ENCODE measurements at regions not wholly inside any gene's neighbourhood (a gene's known extent, or its start where the extent isn't known, plus 50 kb on each side); places are given as distances from the start of the nearest gene placed in this dataset.
A peak's percentile ranks its signal among the peaks of the same experiment; 100 is the strongest.

DNA sequence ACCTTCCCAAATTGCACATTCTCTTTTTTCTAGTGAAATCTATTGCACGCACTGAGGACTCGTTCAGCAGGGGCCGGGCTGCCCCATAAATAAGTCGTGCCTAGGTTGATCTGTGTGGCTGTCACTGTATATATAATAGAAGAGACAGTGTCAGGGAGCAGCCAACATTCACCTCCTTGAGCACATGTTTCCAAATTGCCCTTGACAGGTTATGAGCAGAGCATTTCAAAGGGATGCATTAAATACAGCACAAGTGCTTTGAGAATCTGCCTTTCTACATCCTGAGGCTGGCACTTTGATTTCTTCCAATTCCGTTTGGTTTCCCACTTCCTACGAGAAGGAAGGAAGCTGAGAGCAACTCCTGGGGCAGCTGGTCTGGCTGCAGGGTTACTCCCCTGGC is 291.2 kb downstream of the NPIPA8 start:
- peaks cover 4% of the 10 kb centered on the region for H3K27me3 Mint-ChIP-seq (ENCODE audit: low read depth)
- H3K9me3 Mint-ChIP-seq: no peaks in the 10 kb centered on the region

DNA sequence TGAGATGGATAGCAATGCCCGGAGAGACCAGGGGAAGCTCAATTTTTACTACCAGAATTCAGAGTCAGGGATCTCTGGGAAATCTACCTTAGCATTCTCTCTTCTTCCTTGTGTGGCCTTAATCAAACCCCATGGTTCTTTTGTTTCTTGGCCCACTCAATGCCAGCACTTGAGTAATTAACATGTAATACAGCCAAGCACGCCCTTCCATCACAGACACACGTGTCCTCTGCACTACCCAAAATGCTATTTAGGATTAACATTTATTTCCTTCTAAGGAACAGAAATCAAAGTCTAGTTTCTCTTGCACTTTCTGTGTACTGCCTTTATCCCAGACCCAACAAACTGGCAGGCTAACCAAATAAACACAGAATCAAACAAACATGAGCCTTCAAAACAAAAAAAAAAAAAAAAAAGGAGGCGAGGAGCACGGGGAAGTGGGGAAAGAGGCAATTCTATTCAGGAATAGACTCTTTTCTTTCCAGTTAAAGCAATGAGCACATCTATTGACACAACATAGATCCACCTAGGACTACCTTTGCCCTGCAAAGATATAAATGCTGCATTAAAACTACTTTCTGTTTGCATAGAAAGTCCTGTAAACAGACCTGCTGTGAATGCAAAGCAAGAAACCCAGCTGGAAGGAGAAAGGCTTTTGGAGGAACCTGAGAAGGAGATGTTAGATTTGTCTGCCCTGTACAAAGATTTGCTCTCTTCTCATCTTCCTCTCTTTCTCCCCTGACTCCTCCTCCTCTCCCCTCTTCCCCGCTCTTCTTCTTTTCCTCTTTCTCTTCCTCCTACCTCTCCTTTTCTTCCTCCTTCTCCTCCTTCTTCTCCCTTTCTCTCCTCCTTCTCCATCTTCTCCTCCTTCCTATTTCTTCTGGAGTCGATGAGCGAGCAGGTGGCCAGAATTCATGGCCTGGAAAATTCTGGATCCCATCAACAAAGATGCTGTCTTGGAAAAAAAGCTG is 294.4 kb downstream of the NPIPA8 start:
- H3K27me3 Mint-ChIP-seq (ENCODE audit: low read depth): no peaks in the 10 kb centered on the region; the same call in 1 of the 2 replicates
- H3K27ac Mint-ChIP-seq: peak overlapping the region; percentile 19
- DNase-seq (ENCODE audit: low spot score) (no peak), ATAC-seq (peak; percentile 60)
- CTCF ChIA-PET: no interaction called here
- TF ChIP-seq, protein P1, sequence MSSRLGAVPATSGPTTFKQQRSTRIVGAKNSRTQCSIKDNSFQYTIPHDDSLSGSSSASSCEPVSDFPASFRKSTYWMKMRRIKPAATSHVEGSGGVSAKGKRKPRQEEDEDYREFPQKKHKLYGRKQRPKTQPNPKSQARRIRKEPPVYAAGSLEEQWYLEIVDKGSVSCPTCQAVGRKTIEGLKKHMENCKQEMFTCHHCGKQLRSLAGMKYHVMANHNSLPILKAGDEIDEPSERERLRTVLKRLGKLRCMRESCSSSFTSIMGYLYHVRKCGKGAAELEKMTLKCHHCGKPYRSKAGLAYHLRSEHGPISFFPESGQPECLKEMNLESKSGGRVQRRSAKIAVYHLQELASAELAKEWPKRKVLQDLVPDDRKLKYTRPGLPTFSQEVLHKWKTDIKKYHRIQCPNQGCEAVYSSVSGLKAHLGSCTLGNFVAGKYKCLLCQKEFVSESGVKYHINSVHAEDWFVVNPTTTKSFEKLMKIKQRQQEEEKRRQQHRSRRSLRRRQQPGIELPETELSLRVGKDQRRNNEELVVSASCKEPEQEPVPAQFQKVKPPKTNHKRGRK (CRISPR knock-in tag; IDR thresholded peaks at IDR 0.05; ENCODE audit: borderline replicate concordance): peak; percentile 92
- no peak for TF ChIP-seq ETV6 (CRISPR knock-in tag; IDR thresholded peaks at IDR 0.05)
- H3K9me3 Mint-ChIP-seq: peaks cover 9% of the 10 kb centered on the region
- peaks cover 44% of the 10 kb centered on the region for H3K4me1 Mint-ChIP-seq
- no peak overlapping the region for H3K4me3 Mint-ChIP-seq
- POLR2A ChIA-PET: no interaction called here
- H3K36me3 Mint-ChIP-seq: no peaks in the 10 kb centered on the region

More for the DNA sequence above, 291.2 kb downstream of the NPIPA8 start:
- H3K4me3 Mint-ChIP-seq: no peak overlapping the region
- POLR2A ChIA-PET: no interaction called here
- H3K27ac Mint-ChIP-seq: no peak overlapping the region
- H3K4me1 Mint-ChIP-seq: peaks cover 41% of the 10 kb centered on the region
- no peak for DNase-seq (ENCODE audit: low spot score)
- ATAC-seq: no peak
- no peaks in the 10 kb centered on the region for H3K36me3 Mint-ChIP-seq
- TF ChIP-seq FOXP1 (CRISPR knock-in tag; IDR thresholded peaks at IDR 0.05; ENCODE audit: borderline replicate concordance) (no peak), TEAD1 (CRISPR knock-in tag; IDR thresholded peaks at IDR 0.05) (no peak), GRHL2 (CRISPR knock-in tag; IDR thresholded peaks at IDR 0.05; ENCODE audit: insufficient replicate concordance, severe bottlenecking) (no peak), NR2C2 (CRISPR knock-in tag; IDR thresholded peaks at IDR 0.05) (no peak), ZNF232 (CRISPR knock-in tag; IDR thresholded peaks at IDR 0.05) (no peak), FOXJ3 (CRISPR knock-in tag; IDR thresholded peaks at IDR 0.05; ENCODE audit: borderline replicate concordance) (no peak), NR1H2 (CRISPR knock-in tag; IDR thresholded peaks at IDR 0.05) (no peak)
- TF ChIP-seq, protein P2, sequence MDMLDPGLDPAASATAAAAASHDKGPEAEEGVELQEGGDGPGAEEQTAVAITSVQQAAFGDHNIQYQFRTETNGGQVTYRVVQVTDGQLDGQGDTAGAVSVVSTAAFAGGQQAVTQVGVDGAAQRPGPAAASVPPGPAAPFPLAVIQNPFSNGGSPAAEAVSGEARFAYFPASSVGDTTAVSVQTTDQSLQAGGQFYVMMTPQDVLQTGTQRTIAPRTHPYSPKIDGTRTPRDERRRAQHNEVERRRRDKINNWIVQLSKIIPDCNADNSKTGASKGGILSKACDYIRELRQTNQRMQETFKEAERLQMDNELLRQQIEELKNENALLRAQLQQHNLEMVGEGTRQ (CRISPR knock-in tag; IDR thresholded peaks at IDR 0.05): no peak
- TF ChIP-seq, protein P1 (CRISPR knock-in tag; IDR thresholded peaks at IDR 0.05; ENCODE audit: borderline replicate concordance): no peak
- TF ChIP-seq, protein P3, sequence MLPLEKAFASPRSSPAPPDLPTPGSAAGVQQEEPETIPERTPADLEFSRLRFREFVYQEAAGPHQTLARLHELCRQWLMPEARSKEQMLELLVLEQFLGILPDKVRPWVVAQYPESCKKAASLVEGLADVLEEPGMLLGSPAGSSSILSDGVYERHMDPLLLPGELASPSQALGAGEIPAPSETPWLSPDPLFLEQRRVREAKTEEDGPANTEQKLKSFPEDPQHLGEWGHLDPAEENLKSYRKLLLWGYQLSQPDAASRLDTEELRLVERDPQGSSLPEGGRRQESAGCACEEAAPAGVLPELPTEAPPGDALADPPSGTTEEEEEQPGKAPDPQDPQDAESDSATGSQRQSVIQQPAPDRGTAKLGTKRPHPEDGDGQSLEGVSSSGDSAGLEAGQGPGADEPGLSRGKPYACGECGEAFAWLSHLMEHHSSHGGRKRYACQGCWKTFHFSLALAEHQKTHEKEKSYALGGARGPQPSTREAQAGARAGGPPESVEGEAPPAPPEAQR (CRISPR knock-in tag; IDR thresholded peaks at IDR 0.05): no peak
- CTCF ChIA-PET: no interaction called here

DNA sequence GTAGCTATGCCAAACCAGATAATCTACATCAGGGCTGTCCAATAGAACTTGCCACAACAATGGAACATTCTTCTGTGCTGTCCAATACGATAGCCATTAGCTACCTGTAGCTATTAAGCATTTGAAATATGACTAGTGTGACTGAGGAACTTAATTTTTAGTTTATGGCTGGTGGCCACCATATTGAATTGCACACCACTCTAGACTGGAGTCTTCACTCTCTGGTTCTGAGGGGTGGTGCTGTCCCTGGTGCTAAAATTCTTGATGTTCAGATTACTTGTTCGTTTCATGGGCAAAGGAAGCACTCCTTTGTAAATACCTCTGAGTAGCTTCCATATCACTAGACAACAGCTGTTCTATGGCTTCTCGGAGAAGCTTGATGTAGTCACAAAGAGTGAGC is 296.6 kb downstream of the NPIPA8 start:
- Mint-ChIP-seq H3K9me3 (peaks cover 13% of the 10 kb centered on the region), H3K27ac (no peak overlapping the region), H3K4me1 (peaks cover 35% of the 10 kb centered on the region), H3K36me3 (no peaks in the 10 kb centered on the region), H3K27me3 (ENCODE audit: low read depth) (no peaks in the 10 kb centered on the region; the same call in 1 of the 2 replicates), H3K4me3 (no peak overlapping the region)
- ATAC-seq (no peak), DNase-seq (ENCODE audit: low spot score) (no peak)
- ChIA-PET POLR2A (no interaction called here), CTCF (no interaction called here)
- TF ChIP-seq HMGA2 (CRISPR knock-in tag; IDR thresholded peaks at IDR 0.05) (no peak), ELF4 (CRISPR knock-in tag; IDR thresholded peaks at IDR 0.05; ENCODE audit: low read depth) (no peak), ZNF396 (CRISPR knock-in tag; IDR thresholded peaks at IDR 0.05; ENCODE audit: borderline replicate concordance) (no peak), RELA (CRISPR knock-in tag; IDR thresholded peaks at IDR 0.05; ENCODE audit: borderline replicate concordance) (no peak), CREM (CRISPR knock-in tag; IDR thresholded peaks at IDR 0.05) (no peak), SMAD4 (CRISPR knock-in tag; IDR thresholded peaks at IDR 0.05) (no peak), JAZF1 (CRISPR knock-in tag; IDR thresholded peaks at IDR 0.05) (no peak), FOXJ3 (CRISPR knock-in tag; IDR thresholded peaks at IDR 0.05; ENCODE audit: borderline replicate concordance) (no peak), MYBL2 (CRISPR knock-in tag; IDR thresholded peaks at IDR 0.05) (no peak), TP53 (CRISPR knock-in tag; IDR thresholded peaks at IDR 0.05) (no peak)
- TF ChIP-seq, protein P2 (CRISPR knock-in tag; IDR thresholded peaks at IDR 0.05): no peak
- TF ChIP-seq, protein P4, sequence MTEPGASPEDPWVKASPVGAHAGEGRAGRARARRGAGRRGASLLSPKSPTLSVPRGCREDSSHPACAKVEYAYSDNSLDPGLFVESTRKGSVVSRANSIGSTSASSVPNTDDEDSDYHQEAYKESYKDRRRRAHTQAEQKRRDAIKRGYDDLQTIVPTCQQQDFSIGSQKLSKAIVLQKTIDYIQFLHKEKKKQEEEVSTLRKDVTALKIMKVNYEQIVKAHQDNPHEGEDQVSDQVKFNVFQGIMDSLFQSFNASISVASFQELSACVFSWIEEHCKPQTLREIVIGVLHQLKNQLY (CRISPR knock-in tag; IDR thresholded peaks at IDR 0.05): no peak
- TF ChIP-seq, protein P5, sequence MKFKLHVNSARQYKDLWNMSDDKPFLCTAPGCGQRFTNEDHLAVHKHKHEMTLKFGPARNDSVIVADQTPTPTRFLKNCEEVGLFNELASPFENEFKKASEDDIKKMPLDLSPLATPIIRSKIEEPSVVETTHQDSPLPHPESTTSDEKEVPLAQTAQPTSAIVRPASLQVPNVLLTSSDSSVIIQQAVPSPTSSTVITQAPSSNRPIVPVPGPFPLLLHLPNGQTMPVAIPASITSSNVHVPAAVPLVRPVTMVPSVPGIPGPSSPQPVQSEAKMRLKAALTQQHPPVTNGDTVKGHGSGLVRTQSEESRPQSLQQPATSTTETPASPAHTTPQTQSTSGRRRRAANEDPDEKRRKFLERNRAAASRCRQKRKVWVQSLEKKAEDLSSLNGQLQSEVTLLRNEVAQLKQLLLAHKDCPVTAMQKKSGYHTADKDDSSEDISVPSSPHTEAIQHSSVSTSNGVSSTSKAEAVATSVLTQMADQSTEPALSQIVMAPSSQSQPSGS (CRISPR knock-in tag; IDR thresholded peaks at IDR 0.05; ENCODE audit: borderline replicate concordance, low read depth): no peak

Measured in WTC11 (cell line).